DND-41 (cell line): ENCODE measurements at regions not wholly inside any gene's neighbourhood (a gene's known extent, or its start where the extent isn't known, plus 50 kb on each side); places are given as distances from the start of the nearest gene placed in this dataset.

Source experiments
- ATAC-seq: fragments of 200-7000 bp; cut with Tn5 transposase; 3 replicates; pipeline ENCODE4 v1.9.1; 2021; ENCODE audit warnings: low read depth; ENCODE audit not compliant: insufficient read depth
- DNase-seq: peaks from one replicate; pipeline ENCODE4 v3.0.0-alpha.2; 2020
- H2AFZ ChIP-seq: 2 replicates; pipeline ENCODE4 v1.6.0; 2012; ENCODE audit warnings: low read depth, low read length
- H3K27ac ChIP-seq: 2 replicates; pipeline ENCODE4 v1.5.1; 2012; ENCODE audit warnings: low read length, inconsistent platforms
- H3K27me3 ChIP-seq: fragments of 200-600 bp; sonication (generic); 2 replicates; pipeline ENCODE4 v1.6.0; 2012; ENCODE audit warnings: low read length, mild to moderate bottlenecking, inconsistent platforms; ENCODE audit not compliant: insufficient read depth, poor library complexity
- H3K36me3 ChIP-seq: 2 replicates; pipeline ENCODE4 v1.5.1; 2012; ENCODE audit warnings: low read length, inconsistent platforms; ENCODE audit not compliant: insufficient read depth
- H3K4me1 ChIP-seq: 2 replicates; pipeline ENCODE4 v1.5.1; 2012; ENCODE audit warnings: mild to moderate bottlenecking, low read length; ENCODE audit not compliant: insufficient read depth
- H3K4me2 ChIP-seq: 2 replicates; pipeline ENCODE4 v1.6.0; 2012; ENCODE audit warnings: mild to moderate bottlenecking, moderate library complexity, low read length, inconsistent platforms; ENCODE audit not compliant: insufficient read depth
- H3K4me3 ChIP-seq, 2 experiments: fragments of 200-600 bp in 1 of 2; shearing (Covaris generic) in 1 of 2; 2 replicates each; pipeline ENCODE4 v1.5.1; 2012 to 2016; ENCODE audit warnings: inconsistent platforms in 2 of 2, low read length in 2 of 2, mild to moderate bottlenecking in 2 of 2, low read depth in 1 of 2, moderate library complexity in 1 of 2
- H3K79me2 ChIP-seq: 2 replicates; pipeline ENCODE4 v1.6.0; 2012; ENCODE audit warnings: low read length, inconsistent platforms; ENCODE audit not compliant: insufficient read depth
- H3K9ac ChIP-seq: 2 replicates; pipeline ENCODE4 v1.6.0; 2012; ENCODE audit warnings: low read depth, mild to moderate bottlenecking, inconsistent platforms, low read length, moderate library complexity
- H3K9me3 ChIP-seq: 2 replicates; pipeline ENCODE4 v1.5.1; 2012; ENCODE audit warnings: low read length, moderate library complexity, mild to moderate bottlenecking, inconsistent platforms; ENCODE audit not compliant: insufficient read depth, severe bottlenecking
- H4K20me1 ChIP-seq: 2 replicates; pipeline ENCODE4 v1.6.0; 2012; ENCODE audit warnings: low read length; ENCODE audit not compliant: insufficient read depth
- EZH2 ChIP-seq: IDR thresholded peaks from 3 replicates; pipeline ENCODE4 v1.6.1; 2012; ENCODE audit warnings: borderline replicate concordance, low read depth, mild to moderate bottlenecking, moderate library complexity, low read length, inconsistent platforms; ENCODE audit not compliant: severe bottlenecking
- TF ChIP-seq, protein P1 (sequence below): IDR thresholded peaks from 2 replicates; pipeline ENCODE4 v1.5.1; 2012; ENCODE audit warnings: borderline replicate concordance, low read length, moderate library complexity, mild to moderate bottlenecking; ENCODE audit not compliant: poor library complexity, severe bottlenecking; ENCODE audit errors: extremely low read depth

GRCh38 chr4:31026256-31026655 lies 306.1 kb downstream of the PCDH7 start:
- DNase-seq, result no peak
- H3K4me3 ChIP-seq, result no peak overlapping the region
- H3K4me2 ChIP-seq, result no peak overlapping the region
- H3K36me3 ChIP-seq, result no peaks in the 10 kb centered on the region
- no peak overlapping the region for H3K27ac ChIP-seq
- no peaks in the 10 kb centered on the region for H3K4me1 ChIP-seq
- H4K20me1 ChIP-seq, result no peaks in the 10 kb centered on the region
- TF ChIP-seq, protein P1, sequence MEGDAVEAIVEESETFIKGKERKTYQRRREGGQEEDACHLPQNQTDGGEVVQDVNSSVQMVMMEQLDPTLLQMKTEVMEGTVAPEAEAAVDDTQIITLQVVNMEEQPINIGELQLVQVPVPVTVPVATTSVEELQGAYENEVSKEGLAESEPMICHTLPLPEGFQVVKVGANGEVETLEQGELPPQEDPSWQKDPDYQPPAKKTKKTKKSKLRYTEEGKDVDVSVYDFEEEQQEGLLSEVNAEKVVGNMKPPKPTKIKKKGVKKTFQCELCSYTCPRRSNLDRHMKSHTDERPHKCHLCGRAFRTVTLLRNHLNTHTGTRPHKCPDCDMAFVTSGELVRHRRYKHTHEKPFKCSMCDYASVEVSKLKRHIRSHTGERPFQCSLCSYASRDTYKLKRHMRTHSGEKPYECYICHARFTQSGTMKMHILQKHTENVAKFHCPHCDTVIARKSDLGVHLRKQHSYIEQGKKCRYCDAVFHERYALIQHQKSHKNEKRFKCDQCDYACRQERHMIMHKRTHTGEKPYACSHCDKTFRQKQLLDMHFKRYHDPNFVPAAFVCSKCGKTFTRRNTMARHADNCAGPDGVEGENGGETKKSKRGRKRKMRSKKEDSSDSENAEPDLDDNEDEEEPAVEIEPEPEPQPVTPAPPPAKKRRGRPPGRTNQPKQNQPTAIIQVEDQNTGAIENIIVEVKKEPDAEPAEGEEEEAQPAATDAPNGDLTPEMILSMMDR, result no peak
- no peak for TF ChIP-seq EZH2
- no peaks in the 10 kb centered on the region for H3K9me3 ChIP-seq
- no peak overlapping the region for H3K9ac ChIP-seq
- H3K79me2 ChIP-seq, result no peaks in the 10 kb centered on the region
- no peaks in the 10 kb centered on the region for H3K27me3 ChIP-seq
- no peak for ATAC-seq
- H2AFZ ChIP-seq, result no peak overlapping the region

DNA sequence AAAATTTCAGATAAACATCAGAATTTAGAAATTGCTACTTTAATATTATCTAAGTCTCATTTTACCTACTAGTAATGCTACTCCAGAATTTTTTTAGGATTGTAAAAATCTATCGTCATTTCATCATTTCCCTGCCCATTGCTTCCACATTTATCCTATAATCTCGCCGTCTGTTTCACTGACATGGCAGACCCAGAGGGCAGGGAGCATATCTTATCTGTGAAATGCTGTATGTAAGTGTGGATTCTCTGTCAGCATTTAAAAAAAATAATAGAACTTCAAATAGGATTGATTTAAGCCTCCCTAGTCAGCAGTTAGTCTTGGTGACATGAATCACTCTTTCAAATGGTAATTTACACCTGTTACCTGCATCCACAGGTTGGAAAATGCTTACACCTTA lies 314.4 kb downstream of the PCDH7 start:
- Histone ChIP-seq H2AFZ (no peak overlapping the region), H3K79me2 (no peaks in the 10 kb centered on the region), H3K27me3 (no peaks in the 10 kb centered on the region), H3K9me3 (no peaks in the 10 kb centered on the region), H3K36me3 (no peaks in the 10 kb centered on the region), H3K4me1 (no peaks in the 10 kb centered on the region), H3K27ac (no peak overlapping the region), H3K4me3 (no peak overlapping the region), H3K9ac (no peak overlapping the region), H3K4me2 (no peak overlapping the region), H4K20me1 (no peaks in the 10 kb centered on the region)
- TF ChIP-seq, protein P1, result no peak
- TF ChIP-seq EZH2, result no peak
- ATAC-seq, result no peak
- no peak for DNase-seq

DNA sequence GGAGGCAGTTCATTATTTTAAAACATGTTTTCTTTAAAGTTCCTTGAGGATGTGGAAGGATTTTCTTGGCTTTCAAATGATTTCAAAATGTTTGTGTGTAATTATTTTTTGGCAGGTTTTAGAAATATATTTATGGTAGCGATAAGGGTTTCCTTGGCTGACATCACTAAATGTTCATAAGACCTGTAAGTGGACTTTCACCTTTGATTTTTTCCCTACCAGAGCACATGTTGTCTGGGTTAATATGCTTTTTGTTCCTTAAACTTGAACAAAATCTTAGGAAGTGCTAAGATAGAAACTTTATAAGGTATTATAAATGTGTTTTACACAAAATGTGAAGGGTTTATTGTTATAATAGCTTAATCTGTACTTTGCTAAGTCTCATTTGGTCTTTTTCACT lies 315.6 kb downstream of the PCDH7 start:
- Histone ChIP-seq H3K27ac (no peak overlapping the region), H3K4me3 (no peak overlapping the region), H3K79me2 (no peaks in the 10 kb centered on the region), H3K9ac (no peak overlapping the region), H3K36me3 (no peaks in the 10 kb centered on the region), H3K27me3 (no peaks in the 10 kb centered on the region), H3K4me2 (no peak overlapping the region), H2AFZ (no peak overlapping the region), H4K20me1 (no peaks in the 10 kb centered on the region), H3K4me1 (no peaks in the 10 kb centered on the region), H3K9me3 (no peaks in the 10 kb centered on the region)
- DNase-seq (no peak), ATAC-seq (no peak)
- TF ChIP-seq, protein P1, result no peak
- no peak for TF ChIP-seq EZH2

GRCh38 chr4:31037703-31038102 lies 317.5 kb downstream of the PCDH7 start:
- TF ChIP-seq, protein P1, result no peak
- no peak for TF ChIP-seq EZH2
- Histone ChIP-seq H3K9me3 (no peaks in the 10 kb centered on the region), H3K79me2 (no peaks in the 10 kb centered on the region), H3K36me3 (no peaks in the 10 kb centered on the region), H3K27ac (no peak overlapping the region), H2AFZ (no peak overlapping the region), H4K20me1 (no peaks in the 10 kb centered on the region), H3K4me3 (no peak overlapping the region), H3K27me3 (no peaks in the 10 kb centered on the region), H3K4me1 (no peaks in the 10 kb centered on the region), H3K4me2 (no peak overlapping the region), H3K9ac (no peak overlapping the region)
- no peak for DNase-seq
- ATAC-seq, result no peak
